KMS-11 (cell line): ENCODE measurements at regions not wholly inside any gene's neighbourhood (a gene's known extent, or its start where the extent isn't known, plus 50 kb on each side); places are given as distances from the start of the nearest gene placed in this dataset.

ENCODE experiments used
- H2AFZ ChIP-seq: fragments of 200-600 bp; sonication (generic); 2 replicates; pipeline ENCODE4 v1.6.1; 2016; ENCODE audit warnings: antibody characterized with exemption, mixed run types, low read depth
- H3K27ac ChIP-seq: fragments of 200-600 bp; sonication (generic); 2 replicates; pipeline ENCODE4 v1.6.1; 2016; ENCODE audit warnings: mild to moderate bottlenecking, mixed run types
- H3K27me3 ChIP-seq: fragments of 200-600 bp; sonication (generic); 2 replicates; pipeline ENCODE4 v1.6.1; 2017; ENCODE audit warnings: mild to moderate bottlenecking, low read depth, mixed run types, moderate library complexity; ENCODE audit not compliant: insufficient read depth
- H3K36me3 ChIP-seq: fragments of 200-600 bp; sonication (generic); 2 replicates; pipeline ENCODE4 v1.6.1; 2017; ENCODE audit warnings: mild to moderate bottlenecking, mixed run types; ENCODE audit not compliant: insufficient read depth
- H3K4me1 ChIP-seq: fragments of 200-600 bp; sonication (generic); 2 replicates; pipeline ENCODE4 v1.6.1; 2016; ENCODE audit warnings: mild to moderate bottlenecking, low read depth, mixed run types; ENCODE audit not compliant: poor library complexity, severe bottlenecking
- H3K4me2 ChIP-seq: fragments of 200-600 bp; sonication (generic); 2 replicates; pipeline ENCODE4 v1.7.0; 2016; ENCODE audit warnings: mild to moderate bottlenecking, mixed run types
- H3K4me3 ChIP-seq: fragments of 200-600 bp; sonication (generic); IDR thresholded peaks from 2 replicates; pipeline ENCODE4 v1.6.1; 2017; ENCODE audit warnings: low read depth, low read length, mixed read lengths; ENCODE audit not compliant: insufficient read depth
- H3K79me2 ChIP-seq: fragments of 200-600 bp; sonication (generic); 2 replicates; pipeline ENCODE4 v1.6.1; 2016; ENCODE audit warnings: low read depth, mixed run types; ENCODE audit not compliant: insufficient read depth
- H3K9ac ChIP-seq: fragments of 200-600 bp; sonication (generic); 2 replicates; pipeline ENCODE4 v1.6.1; 2016; ENCODE audit warnings: mild to moderate bottlenecking, mixed run types
- H4K20me1 ChIP-seq: fragments of 200-600 bp; sonication (generic); 2 replicates; pipeline ENCODE4 v1.6.1; 2016; ENCODE audit warnings: mild to moderate bottlenecking, mixed run types; ENCODE audit not compliant: insufficient read depth
- CTCF ChIP-seq: fragments of 200-600 bp; sonication (generic); conservative IDR thresholded peaks from 2 replicates; pipeline ENCODE4 v1.6.1; 2017; ENCODE audit warnings: low read depth, mild to moderate bottlenecking, antibody characterized with exemption, low read length, moderate library complexity, mixed read lengths

GRCh38 chr13:24623149-24623665 lies 57.0 kb upstream of the ATP12A start:
- H3K36me3 ChIP-seq: no peaks in the 10 kb centered on the region
- no peak overlapping the region for H2AFZ ChIP-seq
- no peaks in the 10 kb centered on the region for H3K4me1 ChIP-seq
- H4K20me1 ChIP-seq: no peaks in the 10 kb centered on the region
- H3K27ac ChIP-seq: no peak overlapping the region
- no peaks in the 10 kb centered on the region for H3K79me2 ChIP-seq
- no peaks in the 10 kb centered on the region for H3K27me3 ChIP-seq
- no peak for TF ChIP-seq CTCF
- no peak overlapping the region for H3K4me2 ChIP-seq
- H3K9ac ChIP-seq: no peak overlapping the region
- no peak overlapping the region for H3K4me3 ChIP-seq

- Histone ChIP-seq H3K9ac (no peak overlapping the region), H2AFZ (no peak overlapping the region), H3K36me3 (no peaks in the 10 kb centered on the region), H3K4me2 (no peak overlapping the region), H3K27ac (no peak overlapping the region), H3K27me3 (no peaks in the 10 kb centered on the region), H4K20me1 (no peaks in the 10 kb centered on the region), H3K79me2 (no peaks in the 10 kb centered on the region), H3K4me3 (no peak overlapping the region), H3K4me1 (no peaks in the 10 kb centered on the region)
- no peak for TF ChIP-seq CTCF
Observed at GRCh38 chr13:24624363-24624762, 55.8 kb upstream of the ATP12A start.

- no peak overlapping the region for H3K4me3 ChIP-seq
- no peak for TF ChIP-seq CTCF
Observed at GRCh38 chr13:24624801-24625231, 55.4 kb upstream of the ATP12A start.

GRCh38 chr13:24625331-24625731 lies 54.9 kb upstream of the ATP12A start:
- no peak overlapping the region for H2AFZ ChIP-seq
- no peak overlapping the region for H3K27ac ChIP-seq

More at GRCh38 chr13:24624801-24625231, 55.4 kb upstream of the ATP12A start:
- Histone ChIP-seq H3K27me3 (no peaks in the 10 kb centered on the region), H3K79me2 (no peaks in the 10 kb centered on the region), H2AFZ (no peak overlapping the region), H3K9ac (no peak overlapping the region), H3K36me3 (no peaks in the 10 kb centered on the region), H3K27ac (no peak overlapping the region), H4K20me1 (no peaks in the 10 kb centered on the region), H3K4me1 (no peaks in the 10 kb centered on the region), H3K4me2 (no peak overlapping the region)

More at GRCh38 chr13:24625331-24625731, 54.9 kb upstream of the ATP12A start:
- no peaks in the 10 kb centered on the region for H3K4me1 ChIP-seq
- no peaks in the 10 kb centered on the region for H3K27me3 ChIP-seq
- H3K36me3 ChIP-seq: no peaks in the 10 kb centered on the region
- no peaks in the 10 kb centered on the region for H3K79me2 ChIP-seq
- H3K4me2 ChIP-seq: no peak overlapping the region
- no peaks in the 10 kb centered on the region for H4K20me1 ChIP-seq
- H3K9ac ChIP-seq: no peak overlapping the region
- no peak for TF ChIP-seq CTCF
- H3K4me3 ChIP-seq: no peak overlapping the region
